Spinal cord (tissue), 9 donors: ENCODE measurements at regions not wholly inside any gene's neighbourhood (a gene's known extent, or its start where the extent isn't known, plus 50 kb on each side); places are given as distances from the start of the nearest gene placed in this dataset.
A peak's percentile ranks its signal among the peaks of the same experiment; 100 is the strongest.

Experiments used
- DNase-seq, 6 donors: peaks; one replicate each; pipeline versions ENCODE4 v3.0.0 to v3.0.0-alpha.2; 2013 to 2015; ENCODE audit warnings: low spot score in 6 of 6, low read depth in 4 of 6
- H3K27ac ChIP-seq: one replicate; pipeline ENCODE4 v1.5.1; 2013; ENCODE audit warnings: low read depth, low read length, control low read depth
- H3K27me3 ChIP-seq: one replicate; pipeline ENCODE4 v1.6.1; 2013; ENCODE audit warnings: low read length; ENCODE audit not compliant: control insufficient read depth, insufficient read depth
- H3K36me3 ChIP-seq: one replicate; pipeline ENCODE4 v1.6.1; 2013; ENCODE audit warnings: low read length; ENCODE audit not compliant: control insufficient read depth, insufficient read depth
- H3K4me1 ChIP-seq: one replicate; pipeline ENCODE4 v1.6.1; 2013; ENCODE audit warnings: low read length; ENCODE audit not compliant: control insufficient read depth, insufficient read depth
- H3K4me3 ChIP-seq: one replicate; pipeline ENCODE4 v1.5.1; 2013; ENCODE audit warnings: low read depth, low read length, control low read depth
- H3K9me3 ChIP-seq: one replicate; pipeline ENCODE4 v1.6.1; 2013; ENCODE audit warnings: low read length; ENCODE audit not compliant: control insufficient read depth, insufficient read depth
- WGBS: methylation state at CpG from one replicate; pipeline ENCODE4 v1.1.5; 2013; ENCODE audit warnings: missing lambda C conversion rate; ENCODE audit not compliant: insufficient coverage; 5-methylcytosine and 5-hydroxymethylcytosine counted together
- donor health status: healthy.

DNA sequence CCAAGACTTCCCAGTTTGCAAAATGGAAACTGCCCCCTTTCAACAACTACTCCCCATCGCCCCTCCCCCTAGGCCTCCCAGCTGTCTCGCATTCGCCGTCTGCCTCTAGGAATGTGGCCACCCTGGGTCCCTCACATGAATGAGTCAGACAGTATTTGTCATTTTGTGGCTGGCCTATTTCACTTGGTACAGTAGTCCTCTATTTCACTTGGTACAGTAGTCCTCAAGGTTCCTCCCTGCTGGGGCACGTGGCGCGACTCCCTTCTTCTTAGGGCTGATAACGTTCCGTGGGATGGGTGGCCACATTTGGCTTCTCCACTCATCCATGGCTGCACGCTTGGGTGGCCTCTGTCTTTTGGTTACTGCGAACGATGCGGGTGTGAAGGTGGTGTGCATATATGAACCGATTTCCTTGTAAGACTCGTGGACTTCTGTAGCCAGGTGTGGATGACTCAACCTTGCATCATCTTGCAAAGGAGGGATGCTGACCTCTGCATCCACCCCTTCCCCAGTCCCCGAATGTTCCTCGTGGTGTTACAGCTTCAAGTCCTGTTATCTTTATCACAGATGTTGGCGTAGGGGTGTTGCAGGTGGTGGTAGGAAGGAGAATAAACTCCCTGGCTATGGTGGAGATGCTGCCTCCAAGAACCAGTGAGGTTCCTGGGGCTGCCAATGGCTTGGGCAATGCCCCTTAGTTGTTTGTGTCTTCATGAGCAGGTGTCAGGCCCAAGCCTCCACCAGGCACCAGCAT lies 112.1 kb upstream of the SOX1 start:
- peaks cover 13% of the 10 kb centered on the region for H3K4me1 ChIP-seq
- H3K27ac ChIP-seq = no peak overlapping the region
- no peaks in the 10 kb centered on the region for H3K27me3 ChIP-seq
- DNase-seq = no peak
- H3K9me3 ChIP-seq = no peaks in the 10 kb centered on the region
- 83% methylated on average over 9 of the region's 18 CpGs for WGBS
- H3K36me3 ChIP-seq = no peaks in the 10 kb centered on the region
- no peak overlapping the region for H3K4me3 ChIP-seq

DNA sequence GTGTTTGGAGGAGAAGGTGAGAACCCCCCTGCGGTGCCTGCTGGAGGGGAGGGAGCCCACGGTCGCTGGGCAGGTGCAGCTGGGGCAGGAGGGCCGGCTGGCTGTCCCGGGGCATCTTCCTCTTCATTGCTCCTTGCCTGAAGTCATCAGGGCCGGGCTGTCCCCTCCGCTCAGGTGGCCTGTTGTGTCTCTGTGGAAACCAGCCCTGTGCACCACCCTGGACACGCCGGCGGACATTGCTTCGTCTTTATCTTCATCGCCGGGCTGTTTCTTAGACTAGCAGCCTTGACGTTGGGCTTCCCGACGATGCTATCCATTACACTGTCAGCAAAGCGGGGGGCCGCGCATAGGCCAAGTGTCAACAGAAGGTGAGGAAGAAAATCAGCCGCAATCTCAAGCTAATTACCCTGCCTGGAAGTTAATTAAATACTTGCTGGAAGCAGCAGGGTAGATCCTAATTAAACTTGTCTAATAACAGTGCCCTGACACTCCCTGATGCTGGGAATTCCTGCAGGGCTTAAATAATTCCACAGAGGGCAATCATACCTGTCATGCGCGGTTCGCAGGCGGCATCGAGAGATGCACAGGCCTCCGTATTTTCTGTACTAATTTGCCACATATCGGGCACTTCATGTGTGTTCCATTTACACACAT lies 111.4 kb upstream of the SOX1 start:
- H3K4me1 ChIP-seq = peaks cover 13% of the 10 kb centered on the region
- no peak overlapping the region for H3K4me3 ChIP-seq
- peak in 1 of 6 donors; percentile 88 for DNase-seq
- no peaks in the 10 kb centered on the region for H3K9me3 ChIP-seq
- H3K36me3 ChIP-seq = no peaks in the 10 kb centered on the region
- no peaks in the 10 kb centered on the region for H3K27me3 ChIP-seq
- WGBS = 54% methylated on average over 22 of the region's 27 CpGs
- H3K27ac ChIP-seq = no peak overlapping the region

DNA sequence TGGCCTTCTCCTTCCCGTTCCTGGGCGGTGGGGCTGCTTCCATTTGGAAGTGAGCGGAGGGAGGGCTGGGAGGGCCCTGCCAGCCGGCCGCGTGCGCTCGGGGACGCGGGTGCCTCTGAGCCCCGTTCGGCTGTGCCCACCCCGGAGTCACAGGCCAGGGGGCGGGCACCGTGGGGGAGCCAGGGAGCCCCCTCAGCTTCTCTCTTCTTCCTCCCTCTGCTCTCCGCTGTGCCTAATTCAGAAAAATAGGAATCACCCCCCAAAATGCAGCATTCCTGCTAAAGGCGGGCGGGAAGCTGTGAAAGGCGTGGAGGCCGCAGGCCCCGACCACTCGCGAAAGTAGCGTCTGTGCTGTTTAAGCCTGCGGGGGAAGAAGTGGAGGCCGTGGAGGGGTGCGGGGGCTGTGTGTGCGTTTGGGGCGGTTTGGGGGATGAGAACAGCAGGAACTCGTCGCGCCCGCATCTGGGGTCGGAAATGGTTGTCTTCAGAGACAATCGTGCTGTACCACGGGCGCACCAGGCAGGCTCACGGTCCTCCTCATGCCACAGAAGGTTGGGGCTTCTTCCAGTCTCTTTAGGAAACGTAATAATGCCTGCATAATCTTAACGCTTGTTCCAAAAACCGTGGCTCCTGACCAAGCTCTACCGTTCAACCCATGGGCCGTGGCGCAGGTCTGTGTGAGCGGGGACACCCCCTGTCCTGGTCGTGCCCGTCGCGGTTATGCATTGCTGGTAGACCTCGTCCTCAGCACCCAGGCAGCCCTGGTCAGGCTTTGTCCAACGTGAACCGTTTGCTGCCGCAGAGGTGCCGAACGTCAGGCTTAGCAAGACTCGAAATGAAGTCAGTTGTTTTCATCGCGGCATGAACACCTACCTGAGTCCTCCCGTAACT lies 110.4 kb upstream of the SOX1 start:
- 89% methylated on average over 48 of the region's 59 CpGs for WGBS
- peaks cover 13% of the 10 kb centered on the region for H3K4me1 ChIP-seq
- no peaks in the 10 kb centered on the region for H3K27me3 ChIP-seq
- no peak for DNase-seq
- no peak overlapping the region for H3K27ac ChIP-seq
- no peaks in the 10 kb centered on the region for H3K36me3 ChIP-seq
- H3K4me3 ChIP-seq = no peak overlapping the region
- no peaks in the 10 kb centered on the region for H3K9me3 ChIP-seq

DNA sequence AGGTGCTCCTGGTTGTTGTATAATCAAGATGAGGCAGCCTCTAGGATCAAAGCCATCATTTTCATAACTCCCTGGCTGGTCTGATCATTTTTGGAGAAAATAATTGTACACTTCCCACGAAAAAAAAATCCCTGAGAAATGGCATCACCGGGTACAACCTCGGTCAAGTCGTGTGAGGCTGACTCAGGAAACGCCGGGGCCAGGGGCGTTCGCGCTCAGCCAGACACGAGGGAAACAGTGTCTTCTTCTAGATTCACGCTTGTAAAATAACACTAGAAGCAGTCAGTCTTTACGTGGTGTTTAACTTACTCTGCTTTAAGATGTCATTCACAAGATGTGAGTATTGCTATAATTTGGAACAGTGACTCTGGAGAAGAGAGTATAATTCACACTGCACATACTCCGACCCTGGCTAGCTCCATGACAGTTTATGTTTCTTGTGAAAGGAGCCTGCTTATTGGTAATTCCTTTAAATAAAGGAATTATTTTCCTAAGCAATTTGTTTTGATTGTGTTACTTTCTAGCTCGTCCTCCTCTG lies 109.0 kb upstream of the SOX1 start:
- Histone ChIP-seq H3K9me3 (no peaks in the 10 kb centered on the region), H3K4me3 (no peak overlapping the region), H3K27me3 (no peaks in the 10 kb centered on the region), H3K4me1 (peaks cover 10% of the 10 kb centered on the region), H3K27ac (no peak overlapping the region), H3K36me3 (no peaks in the 10 kb centered on the region)
- WGBS = 74% methylated on average over 11 of the region's 14 CpGs
- DNase-seq = no peak

DNA sequence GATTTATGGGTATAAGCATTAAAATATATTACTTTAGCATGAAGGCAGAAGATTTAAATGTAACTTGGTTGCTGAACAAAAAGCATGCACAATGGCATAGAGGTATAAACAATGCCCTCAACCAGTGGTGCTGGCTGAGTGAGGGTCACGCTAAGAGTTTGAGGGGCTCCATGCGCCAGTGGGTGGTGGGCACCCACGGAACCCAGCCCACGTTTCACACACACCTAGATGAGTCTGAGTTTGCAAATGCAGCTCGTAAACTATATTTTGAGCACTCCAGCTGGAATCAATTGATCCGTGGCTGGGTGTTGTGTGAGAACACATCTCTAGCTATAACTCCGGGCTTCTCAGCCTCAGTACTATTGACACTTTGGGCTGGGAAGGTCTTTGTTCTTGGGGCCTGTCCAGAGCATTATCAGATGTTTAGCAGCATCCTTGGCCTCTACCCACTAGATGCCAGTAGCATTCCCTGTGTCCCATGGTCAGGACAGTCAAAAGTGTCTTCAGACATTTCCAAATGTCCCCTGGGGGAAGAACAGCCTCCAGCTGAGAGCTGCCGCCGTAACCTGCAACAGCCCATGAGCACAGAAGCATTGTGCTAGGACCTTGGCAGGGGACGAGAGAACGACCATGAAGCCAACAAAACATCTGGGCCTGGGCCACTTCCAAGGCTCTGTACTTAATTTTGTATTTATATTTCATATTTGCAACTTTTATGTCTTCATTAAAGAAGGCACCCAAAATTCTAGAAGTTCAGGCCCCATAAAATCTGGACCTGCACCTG lies 108.1 kb upstream of the SOX1 start:
- Histone ChIP-seq H3K4me3 (no peak overlapping the region), H3K9me3 (no peaks in the 10 kb centered on the region), H3K27ac (no peak overlapping the region), H3K4me1 (peaks cover 7% of the 10 kb centered on the region), H3K27me3 (no peaks in the 10 kb centered on the region), H3K36me3 (no peaks in the 10 kb centered on the region)
- WGBS = 87% methylated on average over 6 of the region's 11 CpGs
- no peak for DNase-seq

DNA sequence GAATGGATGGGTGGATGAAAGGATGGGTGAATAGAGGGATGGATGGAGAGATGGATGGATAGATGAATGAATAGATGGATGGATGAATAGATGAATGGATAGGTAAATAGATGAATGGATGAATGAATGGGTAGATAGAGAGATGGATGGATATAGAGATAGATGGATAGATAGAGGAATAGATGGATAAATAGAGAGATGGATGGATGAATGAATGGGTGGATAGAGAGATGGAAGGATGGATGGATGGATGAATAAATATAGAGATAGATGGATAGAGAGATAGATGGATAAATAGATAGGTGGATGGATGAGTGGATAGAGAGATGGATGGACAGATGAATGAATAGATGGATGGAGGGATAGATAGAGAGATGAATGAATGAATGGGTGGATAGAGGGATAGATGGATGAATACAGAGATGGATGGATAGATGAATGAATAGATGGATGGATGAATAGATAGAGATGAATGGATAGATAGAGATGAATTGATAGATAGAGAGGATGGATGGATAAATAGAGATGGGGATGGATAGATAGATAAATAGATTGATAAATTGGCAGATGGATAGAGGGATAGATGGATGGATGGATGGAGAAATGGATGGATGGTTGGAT lies 106.7 kb upstream of the SOX1 start:
- Histone ChIP-seq H3K4me1 (peaks cover 4% of the 10 kb centered on the region), H3K27ac (no peak overlapping the region), H3K4me3 (no peak overlapping the region), H3K9me3 (no peaks in the 10 kb centered on the region), H3K27me3 (no peaks in the 10 kb centered on the region), H3K36me3 (no peaks in the 10 kb centered on the region)
- no peak for DNase-seq

DNA sequence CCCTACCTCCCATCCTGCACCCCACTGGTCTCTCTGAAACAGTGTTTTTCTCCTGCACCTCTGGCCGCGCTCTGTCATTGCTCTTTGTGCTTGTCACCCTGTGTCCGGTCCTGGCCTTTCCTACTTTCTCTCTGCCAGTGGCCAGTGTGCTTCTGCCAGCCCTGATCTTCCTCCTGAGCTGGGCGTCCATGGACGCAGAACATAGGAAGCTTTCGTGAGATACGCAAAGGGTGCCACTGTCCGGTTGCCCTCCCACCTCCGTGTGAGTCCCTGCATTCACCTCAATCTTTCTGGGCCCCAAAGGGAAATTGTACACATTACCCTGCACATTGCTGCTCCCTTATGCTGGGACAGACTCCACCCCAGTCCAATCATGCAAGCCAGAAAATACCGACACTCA lies 105.7 kb upstream of the SOX1 start:
- WGBS = 80% methylated on average over 9 of the region's 10 CpGs
- Histone ChIP-seq H3K36me3 (no peaks in the 10 kb centered on the region), H3K4me3 (no peak overlapping the region), H3K27me3 (no peaks in the 10 kb centered on the region), H3K27ac (no peak overlapping the region), H3K9me3 (no peaks in the 10 kb centered on the region), H3K4me1 (no peaks in the 10 kb centered on the region)
- DNase-seq = no peak

DNA sequence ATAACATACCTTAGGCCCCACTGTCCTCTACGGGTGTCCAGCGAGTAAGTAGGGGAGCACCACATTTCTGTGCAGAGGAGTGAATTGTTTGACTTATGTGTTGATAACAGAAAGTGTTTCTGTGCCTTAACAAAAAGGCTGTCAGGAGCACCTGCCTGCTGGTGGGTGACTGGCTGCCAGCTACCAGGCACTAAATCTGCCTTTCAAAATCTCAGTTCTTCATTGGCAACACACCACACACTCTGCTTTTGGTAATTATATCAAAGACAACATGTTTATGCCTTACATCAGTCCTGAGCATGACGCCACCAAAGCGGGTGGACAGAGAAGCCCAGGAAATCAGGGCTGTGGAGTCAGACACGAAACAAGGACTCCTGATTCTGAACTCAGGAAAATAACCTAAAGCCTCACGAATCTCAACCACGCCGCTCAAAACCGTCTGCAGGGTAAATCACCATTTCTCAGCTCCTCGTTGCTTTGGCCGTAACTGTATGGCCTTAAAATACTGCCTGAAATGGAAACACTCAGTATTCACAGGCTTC lies 105.2 kb upstream of the SOX1 start:
- 79% methylated on average over 9 of the region's 11 CpGs for WGBS
- peak in 1 of 6 donors; percentile 61 for DNase-seq
- Histone ChIP-seq H3K27me3 (no peaks in the 10 kb centered on the region), H3K36me3 (no peaks in the 10 kb centered on the region), H3K27ac (no peak overlapping the region), H3K4me1 (no peaks in the 10 kb centered on the region), H3K9me3 (no peaks in the 10 kb centered on the region), H3K4me3 (no peak overlapping the region)
